GM12891 (cell line): ENCODE measurements at regions not wholly inside any gene's neighbourhood (a gene's known extent, or its start where the extent isn't known, plus 50 kb on each side); places are given as distances from the start of the nearest gene placed in this dataset.

Experiments used
- POLR2A ChIP-seq: IDR thresholded peaks from 2 replicates; pipeline ENCODE4 v1.6.1; 2011; ENCODE audit warnings: low read depth, low read length, control low read depth
- POLR2AphosphoS5 ChIP-seq: IDR thresholded peaks from 2 replicates; pipeline ENCODE4 v1.6.1; 2011; ENCODE audit warnings: low read depth, low read length, control low read depth
- SPI1 ChIP-seq: IDR thresholded peaks from 2 replicates; pipeline ENCODE4 v1.6.1; 2011; ENCODE audit warnings: low read depth, low read length, control low read depth
- TAF1 ChIP-seq: IDR thresholded peaks from 2 replicates; pipeline ENCODE4 v1.6.1; 2011; ENCODE audit warnings: low read depth, low read length, control low read depth

GRCh38 chr3:70712449-70713082 lies 400.1 kb upstream of the MDFIC2 start:
- TF ChIP-seq POLR2A (no peak), POLR2AphosphoS5 (no peak), TAF1 (no peak), SPI1 (no peak)
